Pancreas (tissue), 10 donors: ENCODE measurements at regions not wholly inside any gene's neighbourhood (a gene's known extent, or its start where the extent isn't known, plus 50 kb on each side); places are given as distances from the start of the nearest gene placed in this dataset.

Source experiments
- ATAC-seq, 4 donors: fragments of 200-7000 bp; cut with Tn5 transposase; one replicate each; pipeline versions ENCODE4 v1.8.0 to v1.9.1; 2020; ENCODE audit warnings: mild to moderate bottlenecking in 4 of 4, moderate library complexity in 4 of 4
- DNase-seq, 6 donors: peaks; one replicate each; pipeline ENCODE4 v3.0.0-alpha.2; 2020
- FAIRE-seq: peaks from 2 replicates; lab custom pipeline; 2012; peaks lifted over from hg19 to GRCh38; lab: Jason Lieb, UNC
- H3K27ac ChIP-seq, 4 donors: fragments of 200-600 bp; sonication (generic); 1 replicate in 3 of 4; 2 replicates in 1 of 4; pipeline versions ENCODE4 v1.5.0 to v1.8.0; 2020
- H3K27me3 ChIP-seq, 4 donors: fragments of 200-600 bp; one replicate each; pipeline ENCODE4 v1.8.0; 2021
- H3K36me3 ChIP-seq, 3 donors: fragments of 200-600 bp; sonication (generic) in 1 of 3; one replicate each; pipeline versions ENCODE4 v1.5.0 to v1.8.0; 2020 to 2021
- H3K4me1 ChIP-seq, 3 donors: fragments of 200-600 bp; one replicate each; pipeline ENCODE4 v1.8.0; 2021
- H3K4me3 ChIP-seq, 4 donors: fragments of 200-600 bp; sonication (generic) in 2 of 4; one replicate each; pipeline versions ENCODE4 v1.5.0 to v1.8.0; 2020 to 2021
- H3K9me3 ChIP-seq, 4 donors: fragments of 200-600 bp; one replicate each; pipeline ENCODE4 v1.8.0; 2021
- WGBS, 2 donors: extraction: QIAGEN DNeasy Blood & Tissue Kit; methylation state at CpG; one replicate each; pipeline ENCODE4 v1.1.7; 2013; 5-methylcytosine and 5-hydroxymethylcytosine counted together
- intact Hi-C, 3 donors: fragments of 100-400 bp; cut with DNase I; formaldehyde crosslinking; loops; one replicate each; pipeline versions ENCODE4 v1.11.1 to v1.14.2; 2022
- TF ChIP-seq, protein P1 (sequence below), 4 donors: fragments of 200-600 bp; sonication (generic) in 3 of 4; IDR thresholded peaks; one replicate each; pipeline versions ENCODE4 v1.5.0 to v1.8.0; 2021; ENCODE audit warnings: antibody characterized with exemption in 4 of 4
- donor health status: healthy with polysubstance abuse.
- donor health status: DM: no; HTN: no; CAD: no; lungs with moderate emphysema.
- donor health status: DM: no; HTN: no; CAD: no.
- donor health status: control.
- donor health status: control.
- donor health status: Bipolar disorder and iron deficiency.
- donor health status: DM: yes; HTN: yes; CAD: no.
- donor health status: DM: no; HTN: no; CAD: no.
- donor health status: DM: no; HTN: no; CAD: no.
- donor health status: DM: yes; HTN: yes; CAD: no.

GRCh38 chr13:53141336-53141735 is 112.7 kb downstream of the OLFM4 start:
- ATAC-seq (no peak), FAIRE-seq (no peak), DNase-seq (no peak)
- no peaks in the 10 kb centered on the region for H3K27me3 ChIP-seq
- no peaks in the 10 kb centered on the region for H3K4me1 ChIP-seq
- TF ChIP-seq, protein P1, sequence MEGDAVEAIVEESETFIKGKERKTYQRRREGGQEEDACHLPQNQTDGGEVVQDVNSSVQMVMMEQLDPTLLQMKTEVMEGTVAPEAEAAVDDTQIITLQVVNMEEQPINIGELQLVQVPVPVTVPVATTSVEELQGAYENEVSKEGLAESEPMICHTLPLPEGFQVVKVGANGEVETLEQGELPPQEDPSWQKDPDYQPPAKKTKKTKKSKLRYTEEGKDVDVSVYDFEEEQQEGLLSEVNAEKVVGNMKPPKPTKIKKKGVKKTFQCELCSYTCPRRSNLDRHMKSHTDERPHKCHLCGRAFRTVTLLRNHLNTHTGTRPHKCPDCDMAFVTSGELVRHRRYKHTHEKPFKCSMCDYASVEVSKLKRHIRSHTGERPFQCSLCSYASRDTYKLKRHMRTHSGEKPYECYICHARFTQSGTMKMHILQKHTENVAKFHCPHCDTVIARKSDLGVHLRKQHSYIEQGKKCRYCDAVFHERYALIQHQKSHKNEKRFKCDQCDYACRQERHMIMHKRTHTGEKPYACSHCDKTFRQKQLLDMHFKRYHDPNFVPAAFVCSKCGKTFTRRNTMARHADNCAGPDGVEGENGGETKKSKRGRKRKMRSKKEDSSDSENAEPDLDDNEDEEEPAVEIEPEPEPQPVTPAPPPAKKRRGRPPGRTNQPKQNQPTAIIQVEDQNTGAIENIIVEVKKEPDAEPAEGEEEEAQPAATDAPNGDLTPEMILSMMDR (IDR thresholded peaks at IDR 0.05): no peak
- H3K9me3 ChIP-seq: no peaks in the 10 kb centered on the region
- no peak overlapping the region for H3K27ac ChIP-seq
- H3K4me3 ChIP-seq: no peak overlapping the region
- WGBS, 2 donors: 75 to 82% methylated on average over 3 of the region's 3 CpGs
- intact Hi-C loops: no loop called here
- H3K36me3 ChIP-seq: no peaks in the 10 kb centered on the region

DNA sequence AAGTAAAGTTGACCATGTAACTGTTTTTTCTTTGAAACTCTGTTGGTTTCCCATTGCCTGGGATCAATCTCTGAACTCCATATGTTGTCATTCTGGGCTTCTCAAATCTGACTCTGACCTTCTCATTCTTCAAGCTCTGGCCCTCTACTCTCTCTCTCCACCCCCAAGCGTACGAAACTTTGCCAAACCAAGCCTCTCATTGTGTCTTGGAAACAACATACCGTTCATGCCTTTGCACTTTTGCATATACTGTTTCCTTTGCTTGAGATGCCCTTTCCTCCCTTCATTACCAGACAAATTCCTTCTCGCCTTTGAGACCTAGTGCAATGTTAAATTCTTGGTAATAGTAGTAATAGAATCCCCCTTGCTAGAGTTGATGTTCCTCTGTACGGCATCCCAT is 113.7 kb downstream of the OLFM4 start:
- Histone ChIP-seq H3K4me3 (no peak overlapping the region), H3K36me3 (no peaks in the 10 kb centered on the region), H3K27ac (no peak overlapping the region), H3K4me1 (no peaks in the 10 kb centered on the region), H3K9me3 (no peaks in the 10 kb centered on the region), H3K27me3 (no peaks in the 10 kb centered on the region)
- intact Hi-C loops: no loop called here
- TF ChIP-seq, protein P1 (IDR thresholded peaks at IDR 0.05): no peak
- ATAC-seq (no peak), FAIRE-seq (no peak), DNase-seq (no peak)
- 85 to 91% methylated on average over 5 of the region's 5 CpGs for WGBS, 2 donors

GRCh38 chr13:53143757-53144339 is 115.2 kb downstream of the OLFM4 start:
- Histone ChIP-seq H3K9me3 (no peaks in the 10 kb centered on the region), H3K36me3 (no peaks in the 10 kb centered on the region), H3K4me3 (no peak overlapping the region), H3K4me1 (no peaks in the 10 kb centered on the region), H3K27ac (no peak overlapping the region), H3K27me3 (no peaks in the 10 kb centered on the region)
- ATAC-seq (no peak), FAIRE-seq (no peak), DNase-seq (no peak)
- intact Hi-C loops: no loop called here
- WGBS, 2 donors: 76 to 78% methylated on average over 6 of the region's 6 CpGs
- TF ChIP-seq, protein P1 (IDR thresholded peaks at IDR 0.05): no peak

- Histone ChIP-seq H3K4me1 (no peaks in the 10 kb centered on the region), H3K27ac (no peak overlapping the region), H3K4me3 (no peak overlapping the region), H3K27me3 (no peaks in the 10 kb centered on the region), H3K36me3 (no peaks in the 10 kb centered on the region), H3K9me3 (no peaks in the 10 kb centered on the region)
- TF ChIP-seq, protein P1 (IDR thresholded peaks at IDR 0.05): no peak
- 82 to 85% methylated on average over 5 of the region's 5 CpGs for WGBS, 2 donors
- ATAC-seq: no peak
- DNase-seq: no peak
- no peak for FAIRE-seq
- intact Hi-C loops: no loop called here
Measured at GRCh38 chr13:53144826-53145225, 116.2 kb downstream of the OLFM4 start.

GRCh38 chr13:53150568-53150967 is 122.0 kb downstream of the OLFM4 start:
- ATAC-seq: peak; percentile 94 to 98 (median 96)
- TF ChIP-seq, protein P1 (IDR thresholded peaks at IDR 0.05): no peak
- H3K4me3 ChIP-seq: no peak overlapping the region
- H3K9me3 ChIP-seq: no peaks in the 10 kb centered on the region
- WGBS, 2 donors: 43 to 46% methylated on average over 5 of the region's 5 CpGs
- no peaks in the 10 kb centered on the region for H3K36me3 ChIP-seq
- no peaks in the 10 kb centered on the region for H3K4me1 ChIP-seq
- DNase-seq: peak in 4 of 6 donors; percentile 58 to 66 (median 61)
- no peak for FAIRE-seq
- no peak overlapping the region for H3K27ac ChIP-seq
- H3K27me3 ChIP-seq: no peaks in the 10 kb centered on the region
- intact Hi-C loops: loop anchor here in 1 of 3 donors (10.0 kb wide), 1 partner anchor 176 kb away; no protein-coding TSS in a partner anchor
